Activated CD8-positive, alpha-beta memory T cell treated with anti-CD3 and anti-CD28 coated beads, Interleukin-2, amount 50 U/mL, for 24 hours (primary cell): ENCODE measurements at regions not wholly inside any gene's neighbourhood (a gene's known extent, or its start where the extent isn't known, plus 50 kb on each side); places are given as distances from the start of the nearest gene placed in this dataset.

Source experiments
- DNase-seq: peaks from one replicate; pipeline ENCODE4 v3.0.0-alpha.2; 2020; ENCODE audit errors: extremely low read depth

- DNase-seq, result no peak
These were observed 269.6 kb downstream of the PARN start for GRCh38 chr16:14360326-14361037.

GRCh38 chr16:14358697-14359305 is 271.3 kb downstream of the PARN start:
- no peak for DNase-seq

GRCh38 chr16:14357328-14357727 is 272.7 kb downstream of the PARN start:
- DNase-seq, result no peak

GRCh38 chr16:14356064-14356463 is 274.0 kb downstream of the PARN start:
- no peak for DNase-seq

GRCh38 chr16:14354561-14355351 is 275.3 kb downstream of the PARN start:
- DNase-seq, result peak; percentile 4

GRCh38 chr16:14353340-14353739 is 276.7 kb downstream of the PARN start:
- DNase-seq, result no peak

GRCh38 chr16:14351647-14352046 is 278.4 kb downstream of the PARN start:
- no peak for DNase-seq

- DNase-seq, result no peak
These were observed 279.4 kb downstream of the PARN start for GRCh38 chr16:14350626-14351025.

GRCh38 chr16:14350081-14350480 is 279.0 kb downstream of the MRTFB start:
- no peak for DNase-seq

- no peak for DNase-seq
These were observed 276.6 kb downstream of the MRTFB start for GRCh38 chr16:14347706-14348105.

GRCh38 chr16:14346278-14347142 is 275.4 kb downstream of the MRTFB start:
- DNase-seq, result no peak

- DNase-seq, result no peak
These were observed 274.5 kb downstream of the MRTFB start for GRCh38 chr16:14345512-14346115.

GRCh38 chr16:14344945-14345344 is 273.8 kb downstream of the MRTFB start:
- no peak for DNase-seq

GRCh38 chr16:14344292-14344691 is 273.2 kb downstream of the MRTFB start:
- DNase-seq, result no peak

- DNase-seq, result no peak
These were observed 270.5 kb downstream of the MRTFB start for GRCh38 chr16:14341324-14342225.

- no peak for DNase-seq
These were observed 268.6 kb downstream of the MRTFB start for GRCh38 chr16:14339694-14340093.

- DNase-seq, result no peak
These were observed 267.9 kb downstream of the MRTFB start for GRCh38 chr16:14338969-14339368.

- no peak for DNase-seq
These were observed 267.1 kb downstream of the MRTFB start for GRCh38 chr16:14338236-14338635.

- DNase-seq, result no peak
These were observed 266.4 kb downstream of the MRTFB start for GRCh38 chr16:14337303-14338191.
